Duodenal mucosa (tissue), 2 donors: ENCODE measurements at regions not wholly inside any gene's neighbourhood (a gene's known extent, or its start where the extent isn't known, plus 50 kb on each side); places are given as distances from the start of the nearest gene placed in this dataset.

Experiments used
- H3K27ac ChIP-seq: one replicate; pipeline ENCODE4 v1.7.0; 2013; ENCODE audit warnings: low read depth, low read length
- H3K27me3 ChIP-seq, 2 donors: one replicate each; pipeline ENCODE4 v1.7.0; 2013; ENCODE audit warnings: low read length in 2 of 2, control low read depth in 1 of 2; ENCODE audit not compliant: insufficient read depth in 2 of 2, control insufficient read depth in 1 of 2
- H3K36me3 ChIP-seq, 2 donors: one replicate each; pipeline ENCODE4 v1.7.0; 2013; ENCODE audit warnings: low read length in 2 of 2, control low read depth in 1 of 2; ENCODE audit not compliant: insufficient read depth in 2 of 2, control insufficient read depth in 1 of 2
- H3K4me1 ChIP-seq, 2 donors: one replicate each; pipeline ENCODE4 v1.7.0; 2013; ENCODE audit warnings: low read length in 2 of 2, control low read depth in 1 of 2; ENCODE audit not compliant: insufficient read depth in 2 of 2, control insufficient read depth in 1 of 2
- H3K4me3 ChIP-seq, 2 donors: one replicate each; pipeline ENCODE4 v1.7.0; 2013; ENCODE audit warnings: low read length in 2 of 2, low read depth in 1 of 2
- H3K9ac ChIP-seq, 2 donors: one replicate each; pipeline ENCODE4 v1.7.0; 2013; ENCODE audit warnings: low read length in 2 of 2, low read depth in 1 of 2
- H3K9me3 ChIP-seq, 2 donors: one replicate each; pipeline ENCODE4 v1.7.0; 2013; ENCODE audit warnings: low read length in 2 of 2, control low read depth in 1 of 2; ENCODE audit not compliant: control insufficient read depth in 1 of 2

- Histone ChIP-seq H3K27me3 (no peaks in the 10 kb centered on the region), H3K4me3 (no peak overlapping the region), H3K9me3 (no peaks in the 10 kb centered on the region), H3K27ac (no peak overlapping the region), H3K36me3 (no peaks in the 10 kb centered on the region), H3K9ac (no peak overlapping the region), H3K4me1 (no peaks in the 10 kb centered on the region)
Measured at GRCh38 chr10:52563360-52563759, 209.2 kb downstream of the MBL2 start.

DNA sequence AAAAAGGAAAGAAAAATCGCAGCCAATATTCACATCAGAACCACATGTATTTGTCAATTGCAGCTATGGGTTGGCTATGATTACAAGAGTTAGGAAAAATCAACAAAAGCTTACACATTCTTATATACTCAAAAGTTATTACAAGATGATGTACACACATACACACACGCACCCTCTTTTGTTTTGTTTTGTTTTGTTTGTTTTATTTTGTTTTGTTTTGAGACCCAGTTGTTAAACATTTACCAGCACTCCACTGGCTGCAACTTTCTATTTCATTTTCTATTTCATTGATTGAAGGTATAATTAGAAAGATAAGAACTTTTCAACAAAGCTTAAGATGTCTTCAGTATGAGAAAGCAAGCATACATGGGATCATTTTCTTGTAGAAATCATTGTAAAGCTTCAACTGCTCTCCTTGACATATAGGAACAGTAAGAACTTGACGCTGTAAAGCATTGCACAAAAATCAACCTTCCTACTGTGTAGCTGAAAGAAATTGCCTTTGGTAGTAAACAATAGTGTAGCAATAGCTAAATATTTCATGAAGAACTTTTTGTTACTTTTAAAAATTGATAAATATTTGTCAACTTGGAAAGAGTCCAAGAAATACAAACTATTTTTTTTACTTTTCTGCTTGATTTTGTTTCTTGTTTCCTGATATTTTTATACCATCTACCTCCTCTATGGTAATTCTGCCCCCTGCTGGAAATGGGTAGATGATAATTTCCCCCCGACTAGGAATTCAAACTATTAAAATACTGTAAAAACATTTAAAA is 205.9 kb downstream of the MBL2 start:
- no peaks in the 10 kb centered on the region for H3K36me3 ChIP-seq
- H3K27ac ChIP-seq, result no peak overlapping the region
- no peak overlapping the region for H3K9ac ChIP-seq
- no peaks in the 10 kb centered on the region for H3K27me3 ChIP-seq
- H3K4me1 ChIP-seq, result no peaks in the 10 kb centered on the region
- H3K4me3 ChIP-seq, result peak overlapping the region in 1 of 2 donors; percentile 8
- H3K9me3 ChIP-seq, result no peaks in the 10 kb centered on the region

- Histone ChIP-seq H3K9me3 (no peaks in the 10 kb centered on the region), H3K27me3 (no peaks in the 10 kb centered on the region), H3K4me3 (no peak overlapping the region), H3K4me1 (no peaks in the 10 kb centered on the region), H3K9ac (no peak overlapping the region), H3K27ac (no peak overlapping the region), H3K36me3 (no peaks in the 10 kb centered on the region)
Measured at GRCh38 chr10:52567247-52567580, 205.4 kb downstream of the MBL2 start.

DNA sequence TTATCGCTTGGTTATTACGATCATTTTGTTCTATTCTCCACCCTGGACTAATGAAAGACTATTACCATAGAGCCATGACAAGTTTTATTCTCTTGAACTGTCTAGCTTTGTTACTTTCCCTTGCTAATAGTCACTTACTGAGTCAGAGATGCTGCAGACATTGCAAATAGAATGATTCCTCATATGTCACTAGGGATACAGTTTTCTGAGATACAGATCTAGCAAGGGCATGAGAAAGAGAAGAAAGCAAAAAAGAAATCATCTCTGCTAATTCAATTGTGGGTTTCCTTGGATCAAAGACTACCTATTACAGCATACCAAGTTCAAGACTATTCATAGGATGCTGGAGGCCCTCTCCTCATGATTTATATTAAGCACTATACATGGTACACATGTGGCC is 204.3 kb downstream of the MBL2 start:
- H3K4me3 ChIP-seq, result no peak overlapping the region
- no peak overlapping the region for H3K27ac ChIP-seq
- no peaks in the 10 kb centered on the region for H3K27me3 ChIP-seq
- H3K36me3 ChIP-seq, result no peaks in the 10 kb centered on the region
- no peak overlapping the region for H3K9ac ChIP-seq
- no peaks in the 10 kb centered on the region for H3K9me3 ChIP-seq
- H3K4me1 ChIP-seq, result no peaks in the 10 kb centered on the region

GRCh38 chr10:52570490-52570889 is 202.1 kb downstream of the MBL2 start:
- H3K4me3 ChIP-seq, result no peak overlapping the region
- no peak overlapping the region for H3K9ac ChIP-seq
- no peak overlapping the region for H3K27ac ChIP-seq
- no peaks in the 10 kb centered on the region for H3K36me3 ChIP-seq
- no peaks in the 10 kb centered on the region for H3K4me1 ChIP-seq
- H3K9me3 ChIP-seq, result no peaks in the 10 kb centered on the region
- no peaks in the 10 kb centered on the region for H3K27me3 ChIP-seq

- no peak overlapping the region for H3K9ac ChIP-seq
- H3K9me3 ChIP-seq, result no peaks in the 10 kb centered on the region
- H3K27ac ChIP-seq, result no peak overlapping the region
- H3K27me3 ChIP-seq, result no peaks in the 10 kb centered on the region
- no peaks in the 10 kb centered on the region for H3K4me1 ChIP-seq
- no peak overlapping the region for H3K4me3 ChIP-seq
- no peaks in the 10 kb centered on the region for H3K36me3 ChIP-seq
Measured at GRCh38 chr10:52571018-52571417, 201.6 kb downstream of the MBL2 start.

GRCh38 chr10:52571516-52572182 is 200.9 kb downstream of the MBL2 start:
- no peak overlapping the region for H3K9ac ChIP-seq
- no peaks in the 10 kb centered on the region for H3K36me3 ChIP-seq
- H3K4me3 ChIP-seq, result no peak overlapping the region

DNA sequence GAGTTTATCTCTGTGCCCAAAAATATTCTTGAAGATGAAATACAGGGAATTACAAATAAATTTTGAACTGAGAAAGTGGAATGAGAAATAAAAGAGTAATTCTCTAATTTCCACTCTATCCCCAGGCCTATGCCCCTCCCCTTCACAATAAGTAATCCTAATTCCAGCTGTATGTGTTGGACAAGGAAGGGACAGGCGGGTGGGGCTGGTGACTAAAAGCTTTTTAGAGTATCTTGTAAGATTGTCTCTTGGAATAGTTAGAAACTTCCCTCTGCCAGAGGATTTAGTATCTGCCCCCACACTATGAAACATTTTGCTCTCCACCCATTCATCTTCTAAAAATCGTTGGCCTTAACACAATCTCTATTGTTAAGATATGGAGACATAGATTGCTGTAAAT is 199.2 kb downstream of the MBL2 start:
- Histone ChIP-seq H3K36me3 (no peaks in the 10 kb centered on the region), H3K4me1 (no peaks in the 10 kb centered on the region), H3K9me3 (no peaks in the 10 kb centered on the region), H3K27ac (no peak overlapping the region), H3K4me3 (no peak overlapping the region), H3K9ac (no peak overlapping the region), H3K27me3 (no peaks in the 10 kb centered on the region)

More at GRCh38 chr10:52571516-52572182, 200.9 kb downstream of the MBL2 start:
- Histone ChIP-seq H3K27me3 (no peaks in the 10 kb centered on the region), H3K27ac (no peak overlapping the region), H3K4me1 (no peaks in the 10 kb centered on the region), H3K9me3 (no peaks in the 10 kb centered on the region)

GRCh38 chr10:52574697-52575096 is 197.9 kb downstream of the MBL2 start:
- H3K27ac ChIP-seq, result no peak overlapping the region
- H3K9ac ChIP-seq, result no peak overlapping the region
- no peaks in the 10 kb centered on the region for H3K9me3 ChIP-seq
- no peaks in the 10 kb centered on the region for H3K4me1 ChIP-seq
- no peaks in the 10 kb centered on the region for H3K27me3 ChIP-seq
- H3K36me3 ChIP-seq, result no peaks in the 10 kb centered on the region
- no peak overlapping the region for H3K4me3 ChIP-seq

DNA sequence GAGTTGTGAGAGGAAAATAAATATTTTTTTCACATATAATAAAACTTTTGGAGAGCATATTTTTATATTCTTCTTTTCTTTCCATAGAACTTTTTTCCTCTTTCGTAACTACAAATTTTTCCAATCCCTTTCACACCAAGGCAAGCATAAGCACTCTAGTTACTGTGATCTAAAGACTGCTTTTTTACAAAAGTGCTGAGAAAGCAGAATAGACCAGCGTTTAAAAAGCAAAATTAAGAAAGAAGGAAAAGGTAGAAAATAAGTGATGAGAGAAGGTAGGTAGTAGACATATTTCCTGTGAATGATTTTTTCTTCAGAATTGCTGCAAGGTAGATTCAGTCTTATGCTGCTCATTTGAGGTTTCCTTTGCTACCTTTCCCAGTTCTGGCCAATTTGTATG is 195.5 kb downstream of the MBL2 start:
- no peak overlapping the region for H3K9ac ChIP-seq
- H3K27ac ChIP-seq, result no peak overlapping the region
- H3K9me3 ChIP-seq, result no peaks in the 10 kb centered on the region
- H3K36me3 ChIP-seq, result no peaks in the 10 kb centered on the region
- no peak overlapping the region for H3K4me3 ChIP-seq
- H3K4me1 ChIP-seq, result no peaks in the 10 kb centered on the region
- H3K27me3 ChIP-seq, result no peaks in the 10 kb centered on the region
